ENCODE measurements at regions not wholly inside any gene's neighbourhood (a gene's known extent, or its start where the extent isn't known, plus 50 kb on each side); places are given as distances from the start of the nearest gene placed in this dataset.
"Not testable (repeated sequence)": the region's sequence is repeated elsewhere in the genome, so short reads cannot be mapped to it uniquely, and the experiment has no call there.

DNA sequence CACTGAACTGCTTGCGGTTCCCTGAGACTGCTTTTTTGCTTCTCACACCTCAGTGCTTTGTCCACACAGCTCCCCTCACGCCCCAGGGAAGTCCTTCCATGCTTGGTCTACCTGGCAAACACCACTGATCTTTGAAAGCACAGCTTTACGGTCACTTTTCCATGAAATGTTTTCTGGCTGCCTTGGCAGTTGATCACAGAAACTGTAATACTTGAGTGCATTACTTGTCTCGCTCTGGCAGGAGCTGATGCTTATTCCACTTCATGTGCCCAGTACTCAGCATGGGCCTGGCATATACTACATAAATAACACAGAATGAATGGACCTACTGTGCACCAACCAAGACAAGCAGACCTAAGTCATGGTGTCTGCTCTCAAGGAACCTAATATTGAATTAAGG, 121.1 kb downstream of the MEX3B start:
- no peak for TF ChIP-seq MYC (IDR thresholded peaks at IDR 0.05; ENCODE audit: low read depth, low read length)
- H3K4me3 ChIP-seq (ENCODE audit: low read depth, low read length): no peak overlapping the region
- DNase-seq (ENCODE audit: low read depth): no peak

DNA sequence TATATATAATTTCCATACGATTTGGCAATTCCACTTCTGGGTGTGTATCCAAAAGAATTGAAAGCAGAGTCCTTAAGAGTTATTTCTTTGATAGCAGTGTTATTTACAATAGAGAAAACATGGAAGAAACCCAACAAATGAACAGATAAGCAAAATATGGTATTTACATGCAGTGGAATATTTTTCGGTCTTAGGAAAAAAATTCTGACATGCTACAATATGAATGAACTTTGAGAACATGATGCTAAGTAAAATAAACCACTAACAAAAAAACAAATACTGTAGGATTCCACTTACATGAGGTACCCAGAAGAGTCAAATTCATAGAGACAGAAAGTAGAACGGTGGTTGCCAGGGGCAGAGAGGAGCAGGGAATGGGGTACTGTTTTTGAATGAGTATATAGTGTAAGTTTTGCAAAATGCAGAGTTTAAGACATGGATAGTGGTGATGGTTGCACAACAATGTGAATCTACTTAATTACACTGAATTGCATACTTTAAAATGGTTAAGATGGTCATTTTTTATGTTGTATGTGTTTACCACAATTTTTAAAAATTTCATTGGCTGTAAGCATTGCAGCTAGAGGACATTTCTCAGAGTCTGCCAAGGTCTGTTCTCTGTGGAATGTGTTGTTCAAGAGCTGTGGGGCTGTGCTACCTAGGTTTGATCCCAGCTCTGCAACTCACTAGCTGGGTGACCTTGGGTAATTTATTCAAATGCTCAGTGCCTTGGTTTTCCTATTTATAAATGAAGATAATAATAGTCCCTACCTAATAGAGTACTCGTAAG, 122.1 kb downstream of the MEX3B start:
- TF ChIP-seq POLR2A (IDR thresholded peaks at IDR 0.05; ENCODE audit: extremely low read depth, insufficient read length) (no peak), MYC (IDR thresholded peaks at IDR 0.05; ENCODE audit: low read depth, low read length) (no peak)
- TF ChIP-seq, protein P1, sequence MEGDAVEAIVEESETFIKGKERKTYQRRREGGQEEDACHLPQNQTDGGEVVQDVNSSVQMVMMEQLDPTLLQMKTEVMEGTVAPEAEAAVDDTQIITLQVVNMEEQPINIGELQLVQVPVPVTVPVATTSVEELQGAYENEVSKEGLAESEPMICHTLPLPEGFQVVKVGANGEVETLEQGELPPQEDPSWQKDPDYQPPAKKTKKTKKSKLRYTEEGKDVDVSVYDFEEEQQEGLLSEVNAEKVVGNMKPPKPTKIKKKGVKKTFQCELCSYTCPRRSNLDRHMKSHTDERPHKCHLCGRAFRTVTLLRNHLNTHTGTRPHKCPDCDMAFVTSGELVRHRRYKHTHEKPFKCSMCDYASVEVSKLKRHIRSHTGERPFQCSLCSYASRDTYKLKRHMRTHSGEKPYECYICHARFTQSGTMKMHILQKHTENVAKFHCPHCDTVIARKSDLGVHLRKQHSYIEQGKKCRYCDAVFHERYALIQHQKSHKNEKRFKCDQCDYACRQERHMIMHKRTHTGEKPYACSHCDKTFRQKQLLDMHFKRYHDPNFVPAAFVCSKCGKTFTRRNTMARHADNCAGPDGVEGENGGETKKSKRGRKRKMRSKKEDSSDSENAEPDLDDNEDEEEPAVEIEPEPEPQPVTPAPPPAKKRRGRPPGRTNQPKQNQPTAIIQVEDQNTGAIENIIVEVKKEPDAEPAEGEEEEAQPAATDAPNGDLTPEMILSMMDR (IDR thresholded peaks at IDR 0.05; ENCODE audit: low read depth, low read length): no peak
- TF ChIP-seq, protein P2, sequence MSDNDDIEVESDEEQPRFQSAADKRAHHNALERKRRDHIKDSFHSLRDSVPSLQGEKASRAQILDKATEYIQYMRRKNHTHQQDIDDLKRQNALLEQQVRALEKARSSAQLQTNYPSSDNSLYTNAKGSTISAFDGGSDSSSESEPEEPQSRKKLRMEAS (IDR thresholded peaks at IDR 0.05; ENCODE audit: low read depth, low read length): no peak
- no peak overlapping the region for H3K4me3 ChIP-seq (ENCODE audit: low read depth, low read length)

DNA sequence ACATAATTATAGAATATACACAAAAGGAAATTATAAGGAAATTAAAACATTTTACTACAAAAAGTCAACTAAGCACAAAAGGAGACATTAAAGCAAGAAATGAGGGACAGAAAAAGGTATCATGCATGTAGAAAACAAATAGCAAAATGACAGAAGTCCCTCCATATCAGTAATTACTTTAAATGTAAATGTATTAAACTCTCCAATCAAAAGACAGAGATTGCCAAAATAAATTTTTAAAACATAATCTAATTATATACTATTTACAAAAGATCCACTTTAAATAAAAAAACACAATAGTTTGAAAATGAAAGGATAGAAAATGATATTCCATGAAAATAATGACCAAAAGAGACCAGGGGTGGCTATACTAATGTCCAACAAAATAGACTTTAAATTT, 123.7 kb downstream of the MEX3B start:
- TF ChIP-seq, protein P2 (IDR thresholded peaks at IDR 0.05; ENCODE audit: low read depth, low read length): no peak
- TF ChIP-seq, protein P1 (IDR thresholded peaks at IDR 0.05; ENCODE audit: low read depth, low read length): no peak
- TF ChIP-seq MYC (IDR thresholded peaks at IDR 0.05; ENCODE audit: low read depth, low read length): no peak
- no peak for TF ChIP-seq POLR2A (IDR thresholded peaks at IDR 0.05; ENCODE audit: extremely low read depth, insufficient read length)
- no peak overlapping the region for H3K4me3 ChIP-seq (ENCODE audit: low read depth, low read length)
- no peak for DNase-seq (ENCODE audit: low read depth)

More for the DNA sequence above, 122.1 kb downstream of the MEX3B start:
- no peak for DNase-seq (ENCODE audit: low read depth)

DNA sequence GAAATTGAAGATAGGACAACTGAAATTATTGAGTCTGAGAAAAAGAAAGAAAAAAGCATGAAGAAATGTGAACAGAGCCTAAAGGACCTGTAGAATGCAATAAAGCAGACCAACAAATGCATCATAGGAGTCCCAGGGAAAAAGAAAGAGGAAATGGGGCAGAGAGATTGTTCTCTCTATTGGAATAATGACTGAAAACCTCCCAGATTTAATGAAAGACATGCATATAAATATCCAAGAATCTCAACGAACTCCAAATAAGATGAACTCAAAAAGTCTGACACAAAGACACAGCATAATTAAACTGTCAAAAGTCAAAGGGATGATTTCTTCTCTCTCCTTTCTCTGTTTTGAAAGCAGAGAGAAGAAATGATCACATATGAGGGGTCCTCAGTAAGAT, 124.7 kb downstream of the MEX3B start:
- TF ChIP-seq, protein P2 (IDR thresholded peaks at IDR 0.05; ENCODE audit: low read depth, low read length): no peak
- TF ChIP-seq MYC (IDR thresholded peaks at IDR 0.05; ENCODE audit: low read depth, low read length): no peak
- no peak for TF ChIP-seq POLR2A (IDR thresholded peaks at IDR 0.05; ENCODE audit: extremely low read depth, insufficient read length)
- TF ChIP-seq, protein P1 (IDR thresholded peaks at IDR 0.05; ENCODE audit: low read depth, low read length): no peak
- no peak overlapping the region for H3K4me3 ChIP-seq (ENCODE audit: low read depth, low read length)
- no peak for DNase-seq (ENCODE audit: low read depth)

DNA sequence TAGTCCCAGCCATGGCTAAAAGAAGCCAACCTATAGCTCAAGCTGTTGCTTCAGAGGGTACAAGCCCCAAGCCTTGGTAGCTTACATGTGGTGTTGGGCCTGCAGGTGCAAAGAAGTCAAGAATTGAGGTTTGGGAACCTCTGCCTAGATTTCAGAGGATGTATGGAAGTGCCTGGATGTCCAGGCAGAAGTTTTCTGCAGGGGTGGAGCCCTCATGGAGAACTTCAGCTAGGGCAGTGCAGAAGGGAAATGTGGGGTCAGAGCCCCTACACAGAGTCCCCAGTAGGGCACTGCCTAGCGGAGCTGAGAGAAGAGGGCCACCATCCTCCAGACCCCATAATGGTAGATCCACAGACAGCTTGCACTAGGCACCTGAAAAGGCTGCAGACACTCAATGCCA, 127.1 kb downstream of the MEX3B start:
- not testable (repeated sequence) for DNase-seq (ENCODE audit: low read depth); H3K4me3 ChIP-seq (ENCODE audit: low read depth, low read length)

DNA sequence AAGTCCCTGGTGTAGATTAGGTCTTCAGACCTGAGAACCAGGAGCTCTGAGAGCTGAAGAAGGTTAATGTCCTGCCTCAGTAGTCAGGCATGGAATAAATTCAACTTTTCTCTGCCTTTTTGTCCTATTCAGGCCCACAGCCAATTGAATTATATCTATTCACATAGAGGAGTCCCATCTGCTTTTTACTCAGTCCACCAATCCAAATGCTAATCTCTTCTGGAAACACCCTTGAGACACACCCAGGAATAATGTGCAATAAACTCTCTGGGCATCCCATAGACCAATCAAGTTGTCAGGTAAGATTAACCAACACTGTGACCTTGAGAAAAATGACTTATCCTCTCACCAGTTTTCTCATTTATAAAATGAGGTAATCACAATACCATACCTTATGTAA, 129.4 kb downstream of the MEX3B start:
- no peak for DNase-seq (ENCODE audit: low read depth)
- no peak overlapping the region for H3K4me3 ChIP-seq (ENCODE audit: low read depth, low read length)
- TF ChIP-seq, protein P2 (IDR thresholded peaks at IDR 0.05; ENCODE audit: low read depth, low read length): no peak
- TF ChIP-seq POLR2A (IDR thresholded peaks at IDR 0.05; ENCODE audit: extremely low read depth, insufficient read length) (no peak), MYC (IDR thresholded peaks at IDR 0.05; ENCODE audit: low read depth, low read length) (no peak)
- TF ChIP-seq, protein P1 (IDR thresholded peaks at IDR 0.05; ENCODE audit: low read depth, low read length): no peak

DNA sequence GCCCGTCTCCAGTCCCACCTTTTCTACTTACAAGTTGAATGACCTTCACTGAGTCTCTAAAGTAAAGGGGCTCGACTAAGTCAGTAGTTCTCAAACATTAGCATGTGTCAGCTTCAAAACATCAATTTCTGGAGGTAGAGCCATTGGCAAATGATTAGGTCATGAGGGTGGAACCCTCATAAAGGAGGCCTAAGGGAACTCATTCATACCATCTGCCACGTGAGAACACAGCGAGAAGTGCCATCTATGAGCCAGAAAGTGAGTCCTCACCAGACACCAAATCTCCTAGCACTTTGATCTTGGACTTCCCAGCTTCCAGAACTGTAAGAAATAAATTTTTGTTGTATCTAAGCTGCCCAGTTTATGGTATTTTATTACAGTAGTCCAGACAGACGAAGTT, 129.8 kb downstream of the MEX3B start:
- TF ChIP-seq, protein P2 (IDR thresholded peaks at IDR 0.05; ENCODE audit: low read depth, low read length): no peak
- TF ChIP-seq MYC (IDR thresholded peaks at IDR 0.05; ENCODE audit: low read depth, low read length): no peak
- no peak for TF ChIP-seq POLR2A (IDR thresholded peaks at IDR 0.05; ENCODE audit: extremely low read depth, insufficient read length)
- TF ChIP-seq, protein P1 (IDR thresholded peaks at IDR 0.05; ENCODE audit: low read depth, low read length): no peak
- H3K4me3 ChIP-seq (ENCODE audit: low read depth, low read length): no peak overlapping the region
- DNase-seq (ENCODE audit: low read depth): no peak

All from NB4 (cell line).